ENCODE measurements at regions not wholly inside any gene's neighbourhood (a gene's known extent, or its start where the extent isn't known, plus 50 kb on each side); places are given as distances from the start of the nearest gene placed in this dataset.

- TF ChIP-seq CTCF (IDR thresholded peaks at IDR 0.05): no peak
- no peak for TF ChIP-seq POLR2A (IDR thresholded peaks at IDR 0.05)
Observed at GRCh38 chr9:22257026-22257816, 189.4 kb upstream of the DMRTA1 start.

Measured in thyroid gland (tissue), 4 donors.